SK-N-SH (cell line): ENCODE measurements at regions not wholly inside any gene's neighbourhood (a gene's known extent, or its start where the extent isn't known, plus 50 kb on each side); places are given as distances from the start of the nearest gene placed in this dataset.

Experiments used
- CTCF ChIA-PET: fragments of 300-600, 350-600 bp; formaldehyde crosslinking; extraction: SDS; loops from one replicate; lab custom pipeline; 2021; lab: Yijun Ruan, JAX
- POLR2A ChIA-PET: fragments of 350-600 bp; sonication (Branson Sonifier 250); formaldehyde crosslinking; extraction: SDS; loops from one replicate; lab custom pipeline; 2020; ENCODE audit warnings: antibody characterized with exemption, inconsistent platforms; lab: Yijun Ruan, JAX
- DNase-seq: peaks from one replicate; pipeline ENCODE4 v3.0.0; 2012
- H2AFZ ChIP-seq: fragments of 200-600 bp; sonication (generic); 2 replicates; pipeline ENCODE4 v1.8.1; 2016; ENCODE audit warnings: antibody characterized with exemption, mild to moderate bottlenecking, low read depth
- H3F3A ChIP-seq: fragments of 200-600 bp; sonication (generic); replicated peaks from 2 replicates; pipeline ENCODE3; 2016; ENCODE audit warnings: antibody characterized with exemption, mild to moderate bottlenecking; ENCODE audit not compliant: insufficient read depth
- H3K27ac ChIP-seq, 2 experiments: fragments of 200-500 bp in 1 of 2; fragments of 200-600 bp in 1 of 2; sonication (Bioruptor generic) in 1 of 2; sonication (generic), shearing (Covaris generic) in 1 of 2; 2 replicates each; pipeline versions ENCODE4 v1.5.1 to v1.6.1; 2014 to 2016; ENCODE audit warnings: low read depth in 2 of 2, inconsistent platforms in 1 of 2, low read length in 1 of 2, mild to moderate bottlenecking in 1 of 2, mixed read lengths in 1 of 2
- H3K27me3 ChIP-seq: fragments of 200-600 bp; sonication (generic), shearing (Covaris generic); 2 replicates; pipeline ENCODE4 v1.6.1; 2016; ENCODE audit warnings: mixed run types; ENCODE audit not compliant: insufficient read depth
- H3K36me3 ChIP-seq, 2 experiments: fragments of 200-500 bp in 1 of 2; fragments of 200-600 bp in 1 of 2; sonication (Bioruptor generic) in 1 of 2; sonication (generic) in 1 of 2; replicated peaks in 1 of 2; 2 replicates each; pipeline versions ENCODE3 to v1.5.1; 2014 to 2016; ENCODE audit warnings: low read length in 1 of 2, mild to moderate bottlenecking in 1 of 2; ENCODE audit not compliant: insufficient read depth in 2 of 2, control insufficient read depth in 1 of 2
- H3K4me1 ChIP-seq, 2 experiments: fragments of 200-500 bp in 1 of 2; fragments of 200-600 bp in 1 of 2; sonication (Bioruptor generic) in 1 of 2; sonication (generic), shearing (Covaris generic) in 1 of 2; 2 replicates each; pipeline versions ENCODE4 v1.5.1 to v1.6.1; 2014 to 2016; ENCODE audit warnings: low read depth in 1 of 2, low read length in 1 of 2, mixed run types in 1 of 2; ENCODE audit not compliant: insufficient read depth in 2 of 2, control insufficient read depth in 1 of 2
- H3K4me2 ChIP-seq: fragments of 200-600 bp; sonication (generic), shearing (Covaris generic); 2 replicates; pipeline ENCODE4 v1.6.1; 2017; ENCODE audit warnings: mixed run types
- H3K4me3 ChIP-seq, 2 experiments: fragments of 200-500 bp in 1 of 2; fragments of 200-600 bp in 1 of 2; sonication (Bioruptor generic) in 1 of 2; sonication (generic), shearing (Covaris generic) in 1 of 2; 2 replicates each; pipeline versions ENCODE4 v1.5.1 to v1.8.1; 2014 to 2016; ENCODE audit warnings: low read depth in 2 of 2, inconsistent platforms in 1 of 2, low read length in 1 of 2, mild to moderate bottlenecking in 1 of 2, mixed read lengths in 1 of 2, moderate library complexity in 1 of 2
- H3K79me2 ChIP-seq: fragments of 200-600 bp; sonication (generic); 2 replicates; pipeline ENCODE4 v1.8.1; 2017; ENCODE audit warnings: mild to moderate bottlenecking; ENCODE audit not compliant: insufficient read depth
- H3K9ac ChIP-seq: fragments of 200-600 bp; sonication (generic); 2 replicates; pipeline ENCODE4 v1.6.1; 2017; ENCODE audit warnings: mixed run types
- H3K9me2 ChIP-seq: fragments of 200-600 bp; sonication (generic); 2 replicates; pipeline ENCODE4 v1.6.1; 2017; ENCODE audit warnings: mixed run types
- H3K9me3 ChIP-seq: fragments of 200-600 bp; sonication (generic); 2 replicates; pipeline ENCODE4 v1.6.1; 2017; ENCODE audit warnings: mixed run types, mild to moderate bottlenecking, moderate library complexity
- H4K20me1 ChIP-seq: fragments of 200-600 bp; sonication (generic); 2 replicates; pipeline ENCODE4 v1.6.1; 2017; ENCODE audit warnings: mild to moderate bottlenecking, mixed run types; ENCODE audit not compliant: insufficient read depth
- ELF1 ChIP-seq: IDR thresholded peaks from 2 replicates; pipeline ENCODE4 v1.4.0; 2012
- EZH2phosphoT487 ChIP-seq: fragments of 200-600 bp; sonication (generic); IDR thresholded peaks from 2 replicates; pipeline ENCODE4 v1.6.1; 2017; ENCODE audit warnings: low read depth, mixed run types, mild to moderate bottlenecking, antibody characterized with exemption, moderate library complexity, borderline replicate concordance
- FOSL2 ChIP-seq: IDR thresholded peaks from 2 replicates; pipeline ENCODE4 v1.4.0; 2012; ENCODE audit warnings: low read depth, mild to moderate bottlenecking, moderate library complexity, borderline replicate concordance
- NFIC ChIP-seq: IDR thresholded peaks from 2 replicates; pipeline ENCODE4 v1.4.0; 2012; ENCODE audit warnings: borderline replicate concordance
- NRF1 ChIP-seq: IDR thresholded peaks from 2 replicates; pipeline ENCODE4 v1.6.1; 2012; ENCODE audit warnings: low read depth, mild to moderate bottlenecking, low read length
- POLR2AphosphoS5 ChIP-seq: IDR thresholded peaks from 2 replicates; pipeline ENCODE4 v1.6.1; 2012; ENCODE audit warnings: low read depth, low read length
- RCOR1 ChIP-seq: fragments of 150-350 bp; IDR thresholded peaks from 2 replicates; pipeline ENCODE4 v1.6.1; 2017; ENCODE audit warnings: antibody characterized with exemption, low read length
- YY1 ChIP-seq: IDR thresholded peaks from 2 replicates; pipeline ENCODE4 v1.4.0; 2012; ENCODE audit warnings: low read depth, mild to moderate bottlenecking
- WGBS: methylation state at CpG from one replicate; pipeline ENCODE4 v1.1.6; 2017; ENCODE audit warnings: low lambda C conversion rate; 5-methylcytosine and 5-hydroxymethylcytosine counted together
- TF ChIP-seq, protein P1 (sequence below): IDR thresholded peaks from 2 replicates; pipeline ENCODE4; 2012
- TF ChIP-seq, protein P2 (sequence below): fragments of 150-350 bp; IDR thresholded peaks from 2 replicates; pipeline ENCODE4 v1.6.1; 2016; ENCODE audit warnings: mild to moderate bottlenecking, low read depth, low read length
- TF ChIP-seq, protein P3 (sequence below): IDR thresholded peaks from 2 replicates; pipeline ENCODE4 v1.4.0; 2012; ENCODE audit warnings: low read depth
- TF ChIP-seq, protein P4 (sequence below): IDR thresholded peaks from 2 replicates; pipeline ENCODE4 v1.6.1; 2012; ENCODE audit warnings: mild to moderate bottlenecking, low read depth, low read length, moderate library complexity

DNA sequence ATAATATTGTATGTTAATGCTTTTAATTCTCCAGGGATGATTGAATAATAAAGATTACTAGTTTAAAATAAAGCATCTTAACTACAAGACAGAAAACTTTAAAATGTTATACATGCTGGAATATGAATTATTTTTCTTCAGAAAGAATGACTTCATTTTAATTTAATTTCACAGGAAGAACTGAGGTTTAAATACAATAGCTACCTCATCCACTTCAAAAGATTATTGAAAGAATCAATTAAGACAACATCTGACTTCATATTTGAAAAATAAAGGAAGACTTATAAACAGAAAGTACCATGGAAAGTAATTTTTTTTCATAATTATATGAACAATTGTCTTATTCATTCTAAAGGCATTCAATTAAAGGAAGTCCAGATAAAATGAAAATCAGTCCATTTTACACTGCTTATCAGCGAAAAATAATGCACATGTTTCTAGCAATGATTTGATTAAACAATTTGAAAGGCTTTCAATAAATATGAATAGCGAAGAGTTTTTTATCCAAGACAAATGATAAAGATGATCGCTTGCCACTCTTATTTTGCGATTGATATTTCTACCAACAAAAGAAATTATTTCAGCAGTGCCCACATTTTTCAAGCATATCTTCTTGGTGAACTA is 368.5 kb upstream of the OPRM1 start:
- Histone ChIP-seq H3K9me2 (no peaks in the 10 kb centered on the region), H3K4me1 (no peaks in the 10 kb centered on the region; a peak in 1 of 4 replicates), H3K9ac (no peak overlapping the region), H3K27ac (no peak overlapping the region), H2AFZ (no peak overlapping the region), H3K4me3 (no peak overlapping the region), H4K20me1 (no peaks in the 10 kb centered on the region), H3K36me3 (no peaks in the 10 kb centered on the region), H3K27me3 (no peaks in the 10 kb centered on the region), H3K9me3 (no peaks in the 10 kb centered on the region), H3K4me2 (no peak overlapping the region), H3F3A (no peaks in the 10 kb centered on the region), H3K79me2 (no peaks in the 10 kb centered on the region)
- no peak for DNase-seq
- 62% methylated on average over 4 of the region's 4 CpGs for WGBS
- ChIA-PET CTCF (no interaction called here), POLR2A (no interaction called here)
- TF ChIP-seq RCOR1, result no peak
- TF ChIP-seq, protein P1, sequence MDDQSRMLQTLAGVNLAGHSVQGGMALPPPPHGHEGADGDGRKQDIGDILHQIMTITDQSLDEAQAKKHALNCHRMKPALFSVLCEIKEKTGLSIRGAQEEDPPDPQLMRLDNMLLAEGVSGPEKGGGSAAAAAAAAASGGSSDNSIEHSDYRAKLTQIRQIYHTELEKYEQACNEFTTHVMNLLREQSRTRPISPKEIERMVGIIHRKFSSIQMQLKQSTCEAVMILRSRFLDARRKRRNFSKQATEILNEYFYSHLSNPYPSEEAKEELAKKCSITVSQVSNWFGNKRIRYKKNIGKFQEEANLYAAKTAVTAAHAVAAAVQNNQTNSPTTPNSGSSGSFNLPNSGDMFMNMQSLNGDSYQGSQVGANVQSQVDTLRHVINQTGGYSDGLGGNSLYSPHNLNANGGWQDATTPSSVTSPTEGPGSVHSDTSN, result no peak
- TF ChIP-seq, protein P2, sequence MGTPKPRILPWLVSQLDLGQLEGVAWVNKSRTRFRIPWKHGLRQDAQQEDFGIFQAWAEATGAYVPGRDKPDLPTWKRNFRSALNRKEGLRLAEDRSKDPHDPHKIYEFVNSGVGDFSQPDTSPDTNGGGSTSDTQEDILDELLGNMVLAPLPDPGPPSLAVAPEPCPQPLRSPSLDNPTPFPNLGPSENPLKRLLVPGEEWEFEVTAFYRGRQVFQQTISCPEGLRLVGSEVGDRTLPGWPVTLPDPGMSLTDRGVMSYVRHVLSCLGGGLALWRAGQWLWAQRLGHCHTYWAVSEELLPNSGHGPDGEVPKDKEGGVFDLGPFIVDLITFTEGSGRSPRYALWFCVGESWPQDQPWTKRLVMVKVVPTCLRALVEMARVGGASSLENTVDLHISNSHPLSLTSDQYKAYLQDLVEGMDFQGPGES, result no peak
- no peak for TF ChIP-seq ELF1
- no peak for TF ChIP-seq POLR2AphosphoS5
- TF ChIP-seq, protein P3, sequence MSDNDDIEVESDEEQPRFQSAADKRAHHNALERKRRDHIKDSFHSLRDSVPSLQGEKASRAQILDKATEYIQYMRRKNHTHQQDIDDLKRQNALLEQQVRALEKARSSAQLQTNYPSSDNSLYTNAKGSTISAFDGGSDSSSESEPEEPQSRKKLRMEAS, result no peak
- no peak for TF ChIP-seq EZH2phosphoT487
- no peak for TF ChIP-seq NFIC
- TF ChIP-seq FOSL2, result no peak
- no peak for TF ChIP-seq YY1
- no peak for TF ChIP-seq NRF1
- TF ChIP-seq, protein P4, sequence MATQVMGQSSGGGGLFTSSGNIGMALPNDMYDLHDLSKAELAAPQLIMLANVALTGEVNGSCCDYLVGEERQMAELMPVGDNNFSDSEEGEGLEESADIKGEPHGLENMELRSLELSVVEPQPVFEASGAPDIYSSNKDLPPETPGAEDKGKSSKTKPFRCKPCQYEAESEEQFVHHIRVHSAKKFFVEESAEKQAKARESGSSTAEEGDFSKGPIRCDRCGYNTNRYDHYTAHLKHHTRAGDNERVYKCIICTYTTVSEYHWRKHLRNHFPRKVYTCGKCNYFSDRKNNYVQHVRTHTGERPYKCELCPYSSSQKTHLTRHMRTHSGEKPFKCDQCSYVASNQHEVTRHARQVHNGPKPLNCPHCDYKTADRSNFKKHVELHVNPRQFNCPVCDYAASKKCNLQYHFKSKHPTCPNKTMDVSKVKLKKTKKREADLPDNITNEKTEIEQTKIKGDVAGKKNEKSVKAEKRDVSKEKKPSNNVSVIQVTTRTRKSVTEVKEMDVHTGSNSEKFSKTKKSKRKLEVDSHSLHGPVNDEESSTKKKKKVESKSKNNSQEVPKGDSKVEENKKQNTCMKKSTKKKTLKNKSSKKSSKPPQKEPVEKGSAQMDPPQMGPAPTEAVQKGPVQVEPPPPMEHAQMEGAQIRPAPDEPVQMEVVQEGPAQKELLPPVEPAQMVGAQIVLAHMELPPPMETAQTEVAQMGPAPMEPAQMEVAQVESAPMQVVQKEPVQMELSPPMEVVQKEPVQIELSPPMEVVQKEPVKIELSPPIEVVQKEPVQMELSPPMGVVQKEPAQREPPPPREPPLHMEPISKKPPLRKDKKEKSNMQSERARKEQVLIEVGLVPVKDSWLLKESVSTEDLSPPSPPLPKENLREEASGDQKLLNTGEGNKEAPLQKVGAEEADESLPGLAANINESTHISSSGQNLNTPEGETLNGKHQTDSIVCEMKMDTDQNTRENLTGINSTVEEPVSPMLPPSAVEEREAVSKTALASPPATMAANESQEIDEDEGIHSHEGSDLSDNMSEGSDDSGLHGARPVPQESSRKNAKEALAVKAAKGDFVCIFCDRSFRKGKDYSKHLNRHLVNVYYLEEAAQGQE, result no peak
